VCaP (cell line): ENCODE measurements at regions not wholly inside any gene's neighbourhood (a gene's known extent, or its start where the extent isn't known, plus 50 kb on each side); places are given as distances from the start of the nearest gene placed in this dataset.

Source experiments
- H3K27ac ChIP-seq: fragments of 450-650 bp; 2 replicates; pipeline ENCODE4 v1.5.1; 2017
- TF ChIP-seq, protein P1 (sequence below): fragments of 450-650 bp; conservative IDR thresholded peaks from 2 replicates; pipeline ENCODE4 v1.5.1; 2017; ENCODE audit warnings: mild to moderate bottlenecking, moderate library complexity

DNA sequence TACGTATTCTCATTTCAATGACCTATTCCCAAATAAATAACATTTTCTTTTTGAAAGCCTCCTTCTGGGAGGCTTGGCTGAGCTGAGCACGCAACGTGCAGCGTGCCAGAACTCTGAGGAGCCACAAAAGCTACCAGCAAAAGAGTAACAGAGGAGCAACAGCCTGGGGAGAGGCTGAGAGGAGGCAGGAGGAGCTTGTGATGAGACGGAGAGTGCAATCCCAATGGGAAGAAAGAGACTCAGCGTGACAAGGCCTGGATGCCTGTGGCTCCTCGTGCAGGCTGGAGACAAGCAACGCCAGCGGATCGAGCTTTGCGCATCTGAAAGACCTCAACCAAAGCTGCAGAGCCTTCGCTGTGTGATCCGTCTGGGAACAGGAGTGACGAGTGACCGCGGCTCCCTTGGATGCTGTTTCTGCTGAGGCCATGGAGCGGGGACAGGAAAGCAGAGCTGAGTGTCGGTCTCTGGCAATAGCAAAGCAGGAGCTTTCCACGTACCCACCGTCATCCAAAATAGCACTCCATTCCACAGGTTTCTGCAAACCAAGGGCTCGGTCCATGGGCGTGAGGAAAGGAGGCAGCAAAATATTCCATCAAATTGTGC is 171.7 kb upstream of the PFKP start:
- H3K27ac ChIP-seq, result no peak overlapping the region
- TF ChIP-seq, protein P1, sequence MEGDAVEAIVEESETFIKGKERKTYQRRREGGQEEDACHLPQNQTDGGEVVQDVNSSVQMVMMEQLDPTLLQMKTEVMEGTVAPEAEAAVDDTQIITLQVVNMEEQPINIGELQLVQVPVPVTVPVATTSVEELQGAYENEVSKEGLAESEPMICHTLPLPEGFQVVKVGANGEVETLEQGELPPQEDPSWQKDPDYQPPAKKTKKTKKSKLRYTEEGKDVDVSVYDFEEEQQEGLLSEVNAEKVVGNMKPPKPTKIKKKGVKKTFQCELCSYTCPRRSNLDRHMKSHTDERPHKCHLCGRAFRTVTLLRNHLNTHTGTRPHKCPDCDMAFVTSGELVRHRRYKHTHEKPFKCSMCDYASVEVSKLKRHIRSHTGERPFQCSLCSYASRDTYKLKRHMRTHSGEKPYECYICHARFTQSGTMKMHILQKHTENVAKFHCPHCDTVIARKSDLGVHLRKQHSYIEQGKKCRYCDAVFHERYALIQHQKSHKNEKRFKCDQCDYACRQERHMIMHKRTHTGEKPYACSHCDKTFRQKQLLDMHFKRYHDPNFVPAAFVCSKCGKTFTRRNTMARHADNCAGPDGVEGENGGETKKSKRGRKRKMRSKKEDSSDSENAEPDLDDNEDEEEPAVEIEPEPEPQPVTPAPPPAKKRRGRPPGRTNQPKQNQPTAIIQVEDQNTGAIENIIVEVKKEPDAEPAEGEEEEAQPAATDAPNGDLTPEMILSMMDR, result no peak

DNA sequence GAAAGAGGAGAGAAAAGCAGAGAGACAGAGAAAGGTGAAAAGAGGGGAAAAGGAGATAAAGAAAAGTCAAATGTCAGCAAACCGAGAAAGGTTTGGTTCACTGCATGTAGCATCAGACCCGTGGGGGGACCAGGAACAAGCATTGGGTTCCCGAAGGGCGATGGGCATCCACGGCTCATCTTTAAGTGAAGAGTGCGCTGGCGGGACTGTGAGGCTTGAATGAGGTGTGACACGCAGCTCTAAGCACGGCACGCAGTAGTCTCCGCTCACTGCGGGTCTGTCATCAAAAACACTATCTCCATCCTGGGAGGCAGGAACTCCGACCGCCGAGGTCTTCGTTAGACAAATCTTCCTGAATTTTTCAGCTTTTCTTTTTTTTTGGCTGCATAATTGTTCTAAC is 173.4 kb upstream of the PFKP start:
- no peak overlapping the region for H3K27ac ChIP-seq
- TF ChIP-seq, protein P1, result no peak

DNA sequence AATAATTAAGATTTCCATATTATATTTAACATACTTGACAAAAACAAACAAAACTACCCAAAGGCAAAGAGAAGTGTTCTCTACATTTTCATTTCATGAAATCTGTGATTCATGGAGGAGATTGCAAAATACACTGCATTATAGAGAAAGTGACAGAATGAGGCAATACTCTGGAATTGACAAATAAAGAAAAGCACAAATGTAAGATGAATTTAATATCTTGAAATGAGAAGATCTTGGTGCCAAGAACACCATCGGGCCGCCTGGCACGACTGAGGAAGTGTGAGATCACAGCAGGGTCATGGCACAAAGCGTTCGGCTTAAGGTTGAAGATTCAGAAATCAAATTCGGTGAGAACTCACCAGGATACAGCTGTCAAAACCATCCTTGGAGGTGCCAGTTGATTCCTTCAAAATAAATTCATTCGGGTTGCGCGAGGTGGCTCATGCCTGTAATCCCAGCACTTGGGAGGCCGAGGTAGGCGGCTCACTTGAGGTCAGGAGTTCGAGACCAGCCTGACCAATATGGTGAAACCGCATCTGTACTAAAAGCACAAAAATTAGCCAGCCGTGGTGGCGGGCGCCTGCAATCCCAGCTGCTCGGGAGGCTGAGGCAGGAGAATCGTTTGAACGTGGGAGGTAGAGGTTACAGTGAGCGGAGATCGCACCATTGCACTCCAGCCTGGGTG is 174.0 kb upstream of the PFKP start:
- TF ChIP-seq, protein P1, result no peak
- no peak overlapping the region for H3K27ac ChIP-seq

DNA sequence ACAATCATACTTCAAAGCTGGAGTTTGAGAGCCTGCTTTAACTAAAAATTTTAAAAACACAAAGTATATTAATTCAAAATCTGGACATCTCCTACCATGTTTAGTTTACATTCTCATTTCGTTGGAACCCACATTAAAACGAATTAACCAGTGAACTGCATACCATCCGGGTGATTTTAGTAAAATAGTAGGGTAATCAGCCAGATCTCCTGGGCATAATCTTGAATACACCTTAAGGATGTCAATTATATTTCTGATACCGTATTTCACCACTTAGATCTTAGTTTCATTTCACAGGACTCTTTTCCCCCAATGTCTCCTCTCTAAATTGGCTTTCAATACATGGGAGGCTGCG is 175.6 kb upstream of the PFKP start:
- TF ChIP-seq, protein P1, result no peak
- H3K27ac ChIP-seq, result no peak overlapping the region

DNA sequence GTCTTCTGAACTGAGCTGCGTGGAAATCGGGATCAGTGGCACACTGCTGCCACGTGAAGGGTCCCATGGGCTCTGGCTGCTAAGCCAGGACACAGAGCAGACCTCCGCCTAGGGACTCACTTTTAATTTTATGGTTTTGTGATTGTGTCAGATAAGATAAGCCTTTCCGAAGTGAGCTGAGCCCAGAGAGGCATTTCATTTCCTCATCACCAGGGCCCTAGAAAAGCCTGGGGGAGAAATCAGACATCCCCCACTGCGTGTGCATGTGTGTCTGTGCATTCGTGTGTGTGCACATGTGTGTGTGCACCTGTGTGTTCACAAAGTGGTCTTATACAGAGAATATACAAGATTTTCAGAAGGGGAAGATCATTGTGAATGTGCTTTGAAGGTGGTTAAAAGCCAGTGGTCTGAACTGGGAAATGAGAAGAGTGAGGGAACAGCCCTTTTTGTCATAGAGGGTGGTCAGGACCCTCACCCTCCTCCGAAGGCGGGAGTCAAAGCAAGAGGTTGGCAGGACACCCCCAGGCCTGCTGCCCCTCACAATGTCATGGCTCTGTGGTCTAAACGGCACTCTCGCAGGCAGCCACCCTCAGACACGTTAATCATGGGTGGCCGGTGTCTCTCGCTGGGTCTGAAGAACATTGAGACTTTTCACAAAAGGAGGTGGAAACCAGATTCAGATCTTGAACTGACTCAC is 176.1 kb upstream of the PFKP start:
- TF ChIP-seq, protein P1, result no peak
- no peak overlapping the region for H3K27ac ChIP-seq

DNA sequence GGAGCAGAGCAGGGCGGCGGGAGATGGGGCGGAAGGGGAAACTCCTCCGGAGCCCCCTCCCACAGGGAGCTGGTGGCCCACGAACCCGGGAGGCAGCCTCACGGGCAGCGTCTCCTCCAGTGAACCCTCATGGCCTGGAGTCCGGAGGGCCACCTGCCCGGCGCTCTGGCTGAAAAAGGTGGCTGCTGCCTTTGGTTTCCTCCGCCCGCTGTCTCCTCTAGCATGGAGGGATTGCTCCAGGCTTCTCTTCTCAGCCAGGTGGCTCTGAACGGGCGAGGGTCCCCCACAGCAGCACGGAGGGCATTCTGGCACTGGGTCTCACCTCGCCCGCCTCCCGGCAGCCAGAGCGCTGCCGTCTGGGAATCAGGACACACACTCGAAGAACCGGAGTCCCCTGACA is 177.3 kb upstream of the PFKP start:
- TF ChIP-seq, protein P1, result no peak
- H3K27ac ChIP-seq, result no peak overlapping the region

DNA sequence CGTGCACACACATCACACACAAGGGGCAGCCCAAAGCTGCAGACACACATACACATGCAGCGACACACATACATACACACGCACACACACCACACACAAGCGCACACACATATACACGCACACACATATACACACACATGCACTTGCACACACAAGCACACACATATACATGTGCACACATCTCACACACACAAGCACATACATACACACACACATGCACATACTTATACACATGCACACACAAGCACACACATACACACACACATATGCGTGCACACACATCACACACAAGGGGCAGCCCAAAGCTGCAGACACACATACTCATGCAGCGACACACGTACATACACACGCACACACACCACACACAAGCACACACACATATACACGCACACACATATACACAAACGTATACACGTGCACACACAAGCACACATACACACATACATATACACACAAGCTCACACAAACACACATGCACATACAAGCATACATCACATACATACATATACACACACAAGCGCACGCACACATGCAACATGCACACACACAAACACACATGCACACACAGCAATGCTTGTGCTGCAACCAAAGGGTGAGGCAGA is 178.8 kb upstream of the PFKP start:
- TF ChIP-seq, protein P1, result no peak
- H3K27ac ChIP-seq, result no peak overlapping the region
